RPMI7951 (cell line): ENCODE measurements at regions not wholly inside any gene's neighbourhood (a gene's known extent, or its start where the extent isn't known, plus 50 kb on each side); places are given as distances from the start of the nearest gene placed in this dataset.

Experiments used
- DNase-seq: peaks from one replicate; pipeline ENCODE4 v3.0.0-alpha.2; 2012; ENCODE audit warnings: low read depth

- no peak for DNase-seq
These were observed 66.4 kb upstream of the DUSP22 start for GRCh38 chr6:225907-226306.

- no peak for DNase-seq
These were observed 65.7 kb upstream of the DUSP22 start for GRCh38 chr6:226516-227073.

GRCh38 chr6:227074-227782 lies 65.1 kb upstream of the DUSP22 start:
- no peak for DNase-seq

- no peak for DNase-seq
These were observed 64.4 kb upstream of the DUSP22 start for GRCh38 chr6:227812-228338.

GRCh38 chr6:228881-229651 lies 63.2 kb upstream of the DUSP22 start:
- no peak for DNase-seq

GRCh38 chr6:231779-232178 lies 60.5 kb upstream of the DUSP22 start:
- no peak for DNase-seq

- DNase-seq: no peak
These were observed 59.2 kb upstream of the DUSP22 start for GRCh38 chr6:232982-233640.

GRCh38 chr6:234706-235372 lies 57.4 kb upstream of the DUSP22 start:
- DNase-seq: no peak

GRCh38 chr6:235763-236360 lies 56.4 kb upstream of the DUSP22 start:
- DNase-seq: peak; percentile 56

- DNase-seq: no peak
These were observed 55.8 kb upstream of the DUSP22 start for GRCh38 chr6:236519-236918.

GRCh38 chr6:240151-240550 lies 52.1 kb upstream of the DUSP22 start:
- DNase-seq: no peak

- DNase-seq: no peak
These were observed 50.9 kb upstream of the DUSP22 start for GRCh38 chr6:241336-241865.
